ENCODE measurements at regions not wholly inside any gene's neighbourhood (a gene's known extent, or its start where the extent isn't known, plus 50 kb on each side); places are given as distances from the start of the nearest gene placed in this dataset.

DNA sequence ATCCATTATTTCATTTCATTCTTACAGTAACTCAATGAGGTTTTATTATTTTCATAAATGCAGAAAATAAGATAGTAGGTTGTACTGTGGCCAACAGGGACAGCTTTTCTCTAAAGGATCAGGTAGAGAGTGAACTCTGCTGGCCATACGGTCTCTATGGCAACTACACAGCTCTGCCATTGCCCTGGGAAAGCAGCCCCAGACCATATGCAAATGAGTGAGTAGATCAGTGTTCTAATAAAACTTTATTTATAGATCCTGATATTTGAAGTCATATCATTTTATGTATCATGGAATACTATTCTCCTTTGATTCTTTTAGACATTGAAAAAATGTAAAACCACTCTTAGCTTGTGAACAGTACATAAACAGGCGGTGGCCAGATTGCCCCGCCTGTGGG, 192.5 kb upstream of the RREB1 start:
- CTCF ChIA-PET (ENCODE audit: low intra/inter-chr PET ratio) = no interaction called here
- no peaks in the 10 kb centered on the region for H3K27me3 ChIP-seq (ENCODE audit: control insufficient read depth in 2 of 2, insufficient read depth in 2 of 2, low read length in 2 of 2)
- peak overlapping the region; percentile 17 to 57; a peak in 2 of 4 replicates for H3K9ac ChIP-seq (ENCODE audit: insufficient read depth in 1 of 2, low read depth in 2 of 2, low read length in 2 of 2)
- DNase-seq (ENCODE audit: extremely low read depth in 1 of 4, low spot score in 3 of 4) (peak in 2 of 4 experiments; percentile 32 to 37), ATAC-seq (peak; percentile 70), FAIRE-seq (no peak)
- 84% methylated on average over 3 of the region's 3 CpGs for WGBS (ENCODE audit: insufficient coverage, low coverage, missing lambda C conversion rate)
- peaks cover 5 to 16% of the 10 kb centered on the region in 2 experiments; a peak in 4 of 5 replicates for H3K4me1 ChIP-seq (replicated peaks in 1 of 2; ENCODE audit: control insufficient read depth in 2 of 2, insufficient read depth in 2 of 2, low read length in 2 of 2)
- H3K4me2 ChIP-seq (ENCODE audit: insufficient read depth, low read length) = peak overlapping the region; percentile 51; the same call in 1 of the 2 replicates
- no peaks in the 10 kb centered on the region for H3K36me3 ChIP-seq (ENCODE audit: control insufficient read depth, insufficient read depth, low read length)
- no peaks in the 10 kb centered on the region for H3K9me1 ChIP-seq (ENCODE audit: control insufficient read depth, insufficient read depth, low read length)
- no peaks in the 10 kb centered on the region for H3K79me2 ChIP-seq (ENCODE audit: control insufficient read depth, insufficient read depth, low read length)
- no peak overlapping the region for H3K4me3 ChIP-seq
- H2AFZ ChIP-seq (ENCODE audit: low read depth, low read length) = peak overlapping the region; percentile 90
- intact Hi-C loops (cut with micrococcal nuclease) (loop anchor here (10.0 kb wide), 1 partner anchor 130 kb away; no protein-coding TSS in a partner anchor), in situ Hi-C loops (cut with MboI) (no loop called here)
- no TSS peak for BruUV-seq (replicated peaks)
- H3K9me3 ChIP-seq (replicated peaks; ENCODE audit: control insufficient read depth, insufficient read depth, low read depth, low read length) = no peaks in the 10 kb centered on the region
- POLR2A ChIA-PET = interaction anchor here (0.6 to 1.4 kb wide), 2 partner anchors 12 to 25 kb away, joined by 3 to 6 read pairs; no protein-coding TSS in a partner anchor
- H3K27ac ChIP-seq (ENCODE audit: extremely low read depth, low read depth, low read length) = no peak overlapping the region; the same call in 2 of the 3 replicates
- H4K20me1 ChIP-seq (replicated peaks; ENCODE audit: control insufficient read depth, insufficient read depth, low read length) = no peaks in the 10 kb centered on the region
- TF ChIP-seq ZBTB17 (CRISPR knock-in tag; IDR thresholded peaks at IDR 0.05) (no peak), TAF7 (tag; IDR thresholded peaks at IDR 0.05) (no peak), ETS2 (tag; IDR thresholded peaks at IDR 0.05; ENCODE audit: borderline replicate concordance, poor library complexity, severe bottlenecking) (no peak), PCBP2 (IDR thresholded peaks at IDR 0.05; ENCODE audit: low read depth, low read length, poor library complexity, severe bottlenecking) (no peak), SIN3A (IDR thresholded peaks at IDR 0.05; ENCODE audit: borderline replicate concordance in 2 of 2, control insufficient read depth in 1 of 2, low read depth in 2 of 2, low read length in 2 of 2) (no peak), SPI1 (IDR thresholded peaks at IDR 0.05; ENCODE audit: borderline replicate concordance, low read depth, low read length) (no peak), RAD21 (CRISPR knock-in tag; conservative IDR thresholded peaks at IDR 0.05 in 1 of 2, IDR thresholded peaks at IDR 0.05 in 1 of 2) (peak in 1 of 2 experiments; percentile 38; a peak in 2 of 4 replicates), TEAD1 (CRISPR knock-in tag; IDR thresholded peaks at IDR 0.05) (no peak), BRD9 (IDR thresholded peaks at IDR 0.05; ENCODE audit: low read depth, partially characterized antibody) (no peak), POLR2H (tag; IDR thresholded peaks at IDR 0.05; ENCODE audit: low read depth) (no peak)
- TF ChIP-seq, protein P1, sequence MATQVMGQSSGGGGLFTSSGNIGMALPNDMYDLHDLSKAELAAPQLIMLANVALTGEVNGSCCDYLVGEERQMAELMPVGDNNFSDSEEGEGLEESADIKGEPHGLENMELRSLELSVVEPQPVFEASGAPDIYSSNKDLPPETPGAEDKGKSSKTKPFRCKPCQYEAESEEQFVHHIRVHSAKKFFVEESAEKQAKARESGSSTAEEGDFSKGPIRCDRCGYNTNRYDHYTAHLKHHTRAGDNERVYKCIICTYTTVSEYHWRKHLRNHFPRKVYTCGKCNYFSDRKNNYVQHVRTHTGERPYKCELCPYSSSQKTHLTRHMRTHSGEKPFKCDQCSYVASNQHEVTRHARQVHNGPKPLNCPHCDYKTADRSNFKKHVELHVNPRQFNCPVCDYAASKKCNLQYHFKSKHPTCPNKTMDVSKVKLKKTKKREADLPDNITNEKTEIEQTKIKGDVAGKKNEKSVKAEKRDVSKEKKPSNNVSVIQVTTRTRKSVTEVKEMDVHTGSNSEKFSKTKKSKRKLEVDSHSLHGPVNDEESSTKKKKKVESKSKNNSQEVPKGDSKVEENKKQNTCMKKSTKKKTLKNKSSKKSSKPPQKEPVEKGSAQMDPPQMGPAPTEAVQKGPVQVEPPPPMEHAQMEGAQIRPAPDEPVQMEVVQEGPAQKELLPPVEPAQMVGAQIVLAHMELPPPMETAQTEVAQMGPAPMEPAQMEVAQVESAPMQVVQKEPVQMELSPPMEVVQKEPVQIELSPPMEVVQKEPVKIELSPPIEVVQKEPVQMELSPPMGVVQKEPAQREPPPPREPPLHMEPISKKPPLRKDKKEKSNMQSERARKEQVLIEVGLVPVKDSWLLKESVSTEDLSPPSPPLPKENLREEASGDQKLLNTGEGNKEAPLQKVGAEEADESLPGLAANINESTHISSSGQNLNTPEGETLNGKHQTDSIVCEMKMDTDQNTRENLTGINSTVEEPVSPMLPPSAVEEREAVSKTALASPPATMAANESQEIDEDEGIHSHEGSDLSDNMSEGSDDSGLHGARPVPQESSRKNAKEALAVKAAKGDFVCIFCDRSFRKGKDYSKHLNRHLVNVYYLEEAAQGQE (IDR thresholded peaks at IDR 0.05; ENCODE audit: borderline replicate concordance) = 0 out of 2 replicates have a peak, but pooled peaks have one; percentile 27
- TF ChIP-seq, protein P1 (CRISPR knock-in tag; IDR thresholded peaks at IDR 0.05; ENCODE audit: low read depth) = no peak
- TF ChIP-seq, protein P2, sequence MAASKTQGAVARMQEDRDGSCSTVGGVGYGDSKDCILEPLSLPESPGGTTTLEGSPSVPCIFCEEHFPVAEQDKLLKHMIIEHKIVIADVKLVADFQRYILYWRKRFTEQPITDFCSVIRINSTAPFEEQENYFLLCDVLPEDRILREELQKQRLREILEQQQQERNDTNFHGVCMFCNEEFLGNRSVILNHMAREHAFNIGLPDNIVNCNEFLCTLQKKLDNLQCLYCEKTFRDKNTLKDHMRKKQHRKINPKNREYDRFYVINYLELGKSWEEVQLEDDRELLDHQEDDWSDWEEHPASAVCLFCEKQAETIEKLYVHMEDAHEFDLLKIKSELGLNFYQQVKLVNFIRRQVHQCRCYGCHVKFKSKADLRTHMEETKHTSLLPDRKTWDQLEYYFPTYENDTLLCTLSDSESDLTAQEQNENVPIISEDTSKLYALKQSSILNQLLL (CRISPR knock-in tag; IDR thresholded peaks at IDR 0.05; ENCODE audit: borderline replicate concordance) = no peak

All from K562 (cell line).